HEK293 (cell line): ENCODE measurements at regions not wholly inside any gene's neighbourhood (a gene's known extent, or its start where the extent isn't known, plus 50 kb on each side); places are given as distances from the start of the nearest gene placed in this dataset.

Experiments
- CTCF ChIA-PET: fragments of 350-600 bp; formaldehyde crosslinking; extraction: SDS; loops from one replicate; lab custom pipeline; 2021; ENCODE audit warnings: antibody characterized with exemption; lab: Yijun Ruan, JAX
- POLR2A ChIA-PET: fragments of 300-600 bp; formaldehyde crosslinking; extraction: SDS; loops from one replicate; lab custom pipeline; 2020; ENCODE audit warnings: antibody characterized with exemption, inconsistent platforms; lab: Yijun Ruan, JAX
- H3K27ac ChIP-seq: fragments of 200-500 bp; sonication (Bioruptor generic); 2 replicates; pipeline ENCODE4 v1.5.1; 2014; ENCODE audit warnings: low read depth, low read length, control low read depth, inconsistent platforms; ENCODE audit errors: extremely low read depth
- H3K36me3 ChIP-seq, 2 experiments: fragments of 200-500 bp in 1 of 2; sonication (Bioruptor generic) in 1 of 2; 1 replicate in 1 of 2; 2 replicates in 1 of 2; pipeline ENCODE4 v1.5.1; 2014 to 2017; ENCODE audit warnings: inconsistent platforms in 2 of 2, low read length in 2 of 2; ENCODE audit not compliant: control insufficient read depth in 2 of 2, insufficient read depth in 1 of 2
- H3K4me1 ChIP-seq: fragments of 200-500 bp; sonication (Bioruptor generic); 2 replicates; pipeline ENCODE4 v1.5.1; 2014; ENCODE audit warnings: mild to moderate bottlenecking, low read length, inconsistent platforms; ENCODE audit not compliant: control insufficient read depth, insufficient read depth
- H3K4me3 ChIP-seq: 2 replicates; pipeline ENCODE4 v1.5.1; 2011; ENCODE audit warnings: low read depth, mild to moderate bottlenecking, control low read depth, low read length, moderate library complexity
- H3K9me3 ChIP-seq: fragments of 200-500 bp; sonication (Bioruptor generic); 2 replicates; pipeline ENCODE4 v1.5.1; 2014; ENCODE audit warnings: low read depth, low read length, inconsistent platforms; ENCODE audit not compliant: control insufficient read depth, insufficient read depth
- GLI4 ChIP-seq: fragments of 450-650 bp; formaldehyde crosslinking; IDR thresholded peaks from 2 replicates; pipeline ENCODE4 v1.5.1; 2016; ENCODE audit warnings: missing biosample characterization, missing genetic modification characterization
- ZBTB21 ChIP-seq: fragments of 450-650 bp; formaldehyde crosslinking; IDR thresholded peaks from 2 replicates; pipeline ENCODE4 v1.5.1; 2017; ENCODE audit warnings: missing biosample characterization, missing genetic modification characterization
- ZFP41 ChIP-seq: fragments of 450-650 bp; formaldehyde crosslinking; IDR thresholded peaks from 2 replicates; pipeline ENCODE4 v1.5.1; 2016; ENCODE audit warnings: missing biosample characterization, missing genetic modification characterization, borderline replicate concordance
- ZNF133 ChIP-seq: fragments of 450-650 bp; formaldehyde crosslinking; IDR thresholded peaks from 2 replicates; pipeline ENCODE4 v1.5.1; 2016; ENCODE audit warnings: missing biosample characterization, missing genetic modification characterization
- ZNF175 ChIP-seq: fragments of 450-650 bp; formaldehyde crosslinking; IDR thresholded peaks from 2 replicates; pipeline ENCODE4 v1.5.1; 2016; ENCODE audit warnings: missing biosample characterization, missing genetic modification characterization
- ZNF223 ChIP-seq: fragments of 450-650 bp; formaldehyde crosslinking; IDR thresholded peaks from 2 replicates; pipeline ENCODE4 v1.5.1; 2016; ENCODE audit warnings: missing biosample characterization, missing genetic modification characterization
- ZNF248 ChIP-seq: fragments of 450-650 bp; formaldehyde crosslinking; IDR thresholded peaks from 2 replicates; pipeline ENCODE4 v1.5.1; 2017; ENCODE audit warnings: missing biosample characterization, missing genetic modification characterization
- ZNF302 ChIP-seq: fragments of 450-650 bp; formaldehyde crosslinking; IDR thresholded peaks from 2 replicates; pipeline ENCODE4 v1.5.1; 2016; ENCODE audit warnings: missing biosample characterization, missing genetic modification characterization, low read depth
- ZNF529 ChIP-seq: fragments of 450-650 bp; formaldehyde crosslinking; IDR thresholded peaks from 2 replicates; pipeline ENCODE4 v1.5.1; 2017; ENCODE audit warnings: missing genetic modification characterization, missing biosample characterization; ENCODE audit not compliant: insufficient replicate concordance
- ZNF626 ChIP-seq: fragments of 450-650 bp; sonication (Bioruptor Pico); formaldehyde crosslinking; IDR thresholded peaks from 2 replicates; pipeline ENCODE4 v1.5.1; 2018; ENCODE audit warnings: missing biosample characterization, missing genetic modification characterization, inconsistent platforms
- ZNF670 ChIP-seq: fragments of 450-650 bp; formaldehyde crosslinking; IDR thresholded peaks from 2 replicates; pipeline ENCODE4 v1.5.1; 2016; ENCODE audit warnings: missing biosample characterization, missing genetic modification characterization, low read depth
- ZNF768 ChIP-seq: fragments of 450-650 bp; formaldehyde crosslinking; IDR thresholded peaks from 2 replicates; pipeline ENCODE4 v1.5.1; 2018; ENCODE audit warnings: missing biosample characterization, mild to moderate bottlenecking, missing genetic modification characterization
- TF ChIP-seq, protein P1 (sequence below): fragments of 450-650 bp; formaldehyde crosslinking; IDR thresholded peaks from 2 replicates; pipeline ENCODE4 v1.5.1; 2016; ENCODE audit warnings: missing biosample characterization, missing genetic modification characterization
- TF ChIP-seq, protein P2 (sequence below): fragments of 450-650 bp; formaldehyde crosslinking; IDR thresholded peaks from 2 replicates; pipeline ENCODE4 v1.5.1; 2016; ENCODE audit warnings: missing biosample characterization, missing genetic modification characterization
- TF ChIP-seq, protein P3 (sequence below): sonication (generic); formaldehyde crosslinking; IDR thresholded peaks from 2 replicates; pipeline ENCODE4 v1.8.1; 2022; ENCODE audit warnings: mild to moderate bottlenecking, moderate library complexity, missing genetic modification reagents
- TF ChIP-seq, protein P4 (sequence below): fragments of 450-650 bp; formaldehyde crosslinking; conservative IDR thresholded peaks from 2 replicates; pipeline ENCODE4 v1.5.1; 2016; ENCODE audit warnings: low read depth, missing biosample characterization, missing genetic modification characterization

DNA sequence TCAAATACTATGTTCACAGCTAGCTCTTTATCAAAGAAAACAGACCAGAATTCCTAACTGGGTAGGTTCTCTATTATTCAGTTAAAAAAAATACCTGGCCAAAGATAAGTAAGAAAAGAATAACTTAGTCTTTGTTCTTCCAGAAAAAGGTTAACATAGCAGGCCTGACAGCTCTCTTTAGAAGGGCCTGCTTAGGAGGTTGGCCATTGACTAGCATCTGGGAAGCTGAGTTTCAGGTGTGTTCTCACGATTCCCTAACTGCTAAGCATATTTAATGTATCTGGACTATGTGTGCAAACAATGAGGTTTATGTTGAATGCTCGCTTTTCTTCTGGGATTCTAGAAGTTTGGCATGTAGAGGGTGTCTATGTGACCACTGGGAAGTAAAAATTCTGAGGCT, 618.9 kb downstream of the HACE1 start (continued):
- TF ChIP-seq, protein P1, sequence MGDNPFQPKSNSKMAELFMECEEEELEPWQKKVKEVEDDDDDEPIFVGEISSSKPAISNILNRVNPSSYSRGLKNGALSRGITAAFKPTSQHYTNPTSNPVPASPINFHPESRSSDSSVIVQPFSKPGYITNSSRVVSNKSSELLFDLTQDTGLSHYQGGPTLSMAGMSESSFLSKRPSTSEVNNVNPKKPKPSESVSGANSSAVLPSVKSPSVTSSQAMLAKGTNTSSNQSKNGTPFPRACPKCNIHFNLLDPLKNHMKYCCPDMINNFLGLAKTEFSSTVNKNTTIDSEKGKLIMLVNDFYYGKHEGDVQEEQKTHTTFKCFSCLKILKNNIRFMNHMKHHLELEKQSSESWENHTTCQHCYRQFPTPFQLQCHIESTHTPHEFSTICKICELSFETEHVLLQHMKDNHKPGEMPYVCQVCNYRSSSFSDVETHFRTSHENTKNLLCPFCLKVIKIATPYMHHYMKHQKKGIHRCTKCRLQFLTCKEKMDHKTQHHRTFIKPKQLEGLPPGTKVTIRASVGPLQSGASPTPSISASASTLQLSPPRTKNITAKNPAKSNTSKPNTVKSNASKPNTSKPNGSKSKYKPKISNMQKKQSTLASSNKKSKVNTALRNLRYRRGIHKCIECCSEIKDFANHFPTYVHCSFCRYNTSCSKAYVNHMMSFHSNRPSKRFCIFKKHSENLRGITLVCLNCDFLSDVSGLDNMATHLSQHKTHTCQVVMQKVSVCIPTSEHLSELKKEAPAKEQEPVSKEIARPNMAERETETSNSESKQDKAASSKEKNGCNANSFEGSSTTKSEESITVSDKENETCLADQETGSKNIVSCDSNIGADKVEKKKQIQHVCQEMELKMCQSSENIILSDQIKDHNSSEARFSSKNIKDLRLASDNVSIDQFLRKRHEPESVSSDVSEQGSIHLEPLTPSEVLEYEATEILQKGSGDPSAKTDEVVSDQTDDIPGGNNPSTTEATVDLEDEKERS (tag by site-specific recombination): no peak
- TF ChIP-seq, protein P2, sequence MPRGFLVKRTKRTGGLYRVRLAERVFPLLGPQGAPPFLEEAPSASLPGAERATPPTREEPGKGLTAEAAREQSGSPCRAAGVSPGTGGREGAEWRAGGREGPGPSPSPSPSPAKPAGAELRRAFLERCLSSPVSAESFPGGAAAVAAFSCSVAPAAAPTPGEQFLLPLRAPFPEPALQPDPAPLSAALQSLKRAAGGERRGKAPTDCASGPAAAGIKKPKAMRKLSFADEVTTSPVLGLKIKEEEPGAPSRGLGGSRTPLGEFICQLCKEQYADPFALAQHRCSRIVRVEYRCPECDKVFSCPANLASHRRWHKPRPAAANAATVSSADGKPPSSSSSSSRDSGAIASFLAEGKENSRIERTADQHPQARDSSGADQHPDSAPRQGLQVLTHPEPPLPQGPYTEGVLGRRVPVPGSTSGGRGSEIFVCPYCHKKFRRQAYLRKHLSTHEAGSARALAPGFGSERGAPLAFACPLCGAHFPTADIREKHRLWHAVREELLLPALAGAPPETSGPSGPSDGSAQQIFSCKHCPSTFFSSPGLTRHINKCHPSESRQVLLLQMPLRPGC (tag by site-specific recombination): no peak
- TF ChIP-seq ZBTB21 (no peak), ZNF175 (tag by site-specific recombination) (no peak), ZNF248 (no peak), ZNF133 (tag by site-specific recombination) (no peak), ZNF768 (tag by site-specific recombination) (no peak)

DNA sequence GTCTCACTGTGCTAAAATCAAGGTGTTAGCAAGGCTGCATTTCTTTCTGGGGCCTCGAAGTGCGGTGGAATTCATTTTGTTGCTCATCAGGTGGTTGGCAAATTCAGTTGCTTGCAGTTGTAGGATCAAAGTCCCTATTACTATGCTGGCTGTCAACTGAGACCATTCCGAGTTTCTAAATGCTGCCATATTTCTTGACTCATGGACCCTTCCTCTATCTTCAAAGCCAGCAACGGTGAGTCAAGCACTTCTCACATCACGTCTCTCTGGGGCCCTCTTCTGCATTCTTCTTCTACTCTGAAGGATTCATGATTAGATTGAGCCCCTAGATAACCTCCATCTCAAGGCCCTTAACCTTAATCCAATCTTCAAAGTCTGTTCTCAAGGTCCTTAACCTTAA, 619.7 kb downstream of the HACE1 start:
- Histone ChIP-seq H3K4me1 (no peaks in the 10 kb centered on the region), H3K9me3 (no peaks in the 10 kb centered on the region), H3K36me3 (no peaks in the 10 kb centered on the region), H3K27ac (no peak overlapping the region), H3K4me3 (no peak overlapping the region)
- TF ChIP-seq ZNF626 (no peak), ZNF529 (tag by site-specific recombination) (no peak), ZFP41 (tag by site-specific recombination) (no peak)
- ChIA-PET CTCF (interaction anchor here (1.0 kb wide), 1 partner anchor 12 kb away, joined by 3 read pairs; no protein-coding TSS in a partner anchor), POLR2A (no interaction called here)

DNA sequence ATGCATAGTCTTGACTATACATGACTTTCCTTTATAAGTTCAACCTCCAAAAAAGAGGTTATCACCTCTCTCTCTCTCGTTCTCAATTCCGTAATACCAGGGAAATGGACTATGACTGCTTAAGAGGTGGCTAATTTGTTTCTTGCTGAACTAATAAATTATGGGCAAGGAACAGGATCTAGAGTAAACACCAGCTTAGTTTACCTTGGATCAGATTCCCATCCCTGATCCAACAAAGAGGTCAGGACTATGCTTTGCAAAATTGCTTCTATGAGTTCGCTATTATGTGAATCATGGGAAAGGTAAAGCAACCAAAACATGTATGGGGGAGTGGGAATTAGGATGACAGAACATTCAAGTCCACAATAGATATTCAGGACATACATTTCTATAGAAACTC, 630.7 kb downstream of the HACE1 start:
- no peaks in the 10 kb centered on the region for H3K9me3 ChIP-seq
- POLR2A ChIA-PET: no interaction called here

More for the DNA sequence above, 630.7 kb downstream of the HACE1 start:
- TF ChIP-seq ZNF302 (tag by site-specific recombination) (no peak), ZNF223 (tag by site-specific recombination) (no peak), ZNF670 (tag by site-specific recombination) (no peak), GLI4 (no peak)
- TF ChIP-seq, protein P3, sequence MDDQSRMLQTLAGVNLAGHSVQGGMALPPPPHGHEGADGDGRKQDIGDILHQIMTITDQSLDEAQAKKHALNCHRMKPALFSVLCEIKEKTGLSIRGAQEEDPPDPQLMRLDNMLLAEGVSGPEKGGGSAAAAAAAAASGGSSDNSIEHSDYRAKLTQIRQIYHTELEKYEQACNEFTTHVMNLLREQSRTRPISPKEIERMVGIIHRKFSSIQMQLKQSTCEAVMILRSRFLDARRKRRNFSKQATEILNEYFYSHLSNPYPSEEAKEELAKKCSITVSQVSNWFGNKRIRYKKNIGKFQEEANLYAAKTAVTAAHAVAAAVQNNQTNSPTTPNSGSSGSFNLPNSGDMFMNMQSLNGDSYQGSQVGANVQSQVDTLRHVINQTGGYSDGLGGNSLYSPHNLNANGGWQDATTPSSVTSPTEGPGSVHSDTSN: no peak
- TF ChIP-seq, protein P4, sequence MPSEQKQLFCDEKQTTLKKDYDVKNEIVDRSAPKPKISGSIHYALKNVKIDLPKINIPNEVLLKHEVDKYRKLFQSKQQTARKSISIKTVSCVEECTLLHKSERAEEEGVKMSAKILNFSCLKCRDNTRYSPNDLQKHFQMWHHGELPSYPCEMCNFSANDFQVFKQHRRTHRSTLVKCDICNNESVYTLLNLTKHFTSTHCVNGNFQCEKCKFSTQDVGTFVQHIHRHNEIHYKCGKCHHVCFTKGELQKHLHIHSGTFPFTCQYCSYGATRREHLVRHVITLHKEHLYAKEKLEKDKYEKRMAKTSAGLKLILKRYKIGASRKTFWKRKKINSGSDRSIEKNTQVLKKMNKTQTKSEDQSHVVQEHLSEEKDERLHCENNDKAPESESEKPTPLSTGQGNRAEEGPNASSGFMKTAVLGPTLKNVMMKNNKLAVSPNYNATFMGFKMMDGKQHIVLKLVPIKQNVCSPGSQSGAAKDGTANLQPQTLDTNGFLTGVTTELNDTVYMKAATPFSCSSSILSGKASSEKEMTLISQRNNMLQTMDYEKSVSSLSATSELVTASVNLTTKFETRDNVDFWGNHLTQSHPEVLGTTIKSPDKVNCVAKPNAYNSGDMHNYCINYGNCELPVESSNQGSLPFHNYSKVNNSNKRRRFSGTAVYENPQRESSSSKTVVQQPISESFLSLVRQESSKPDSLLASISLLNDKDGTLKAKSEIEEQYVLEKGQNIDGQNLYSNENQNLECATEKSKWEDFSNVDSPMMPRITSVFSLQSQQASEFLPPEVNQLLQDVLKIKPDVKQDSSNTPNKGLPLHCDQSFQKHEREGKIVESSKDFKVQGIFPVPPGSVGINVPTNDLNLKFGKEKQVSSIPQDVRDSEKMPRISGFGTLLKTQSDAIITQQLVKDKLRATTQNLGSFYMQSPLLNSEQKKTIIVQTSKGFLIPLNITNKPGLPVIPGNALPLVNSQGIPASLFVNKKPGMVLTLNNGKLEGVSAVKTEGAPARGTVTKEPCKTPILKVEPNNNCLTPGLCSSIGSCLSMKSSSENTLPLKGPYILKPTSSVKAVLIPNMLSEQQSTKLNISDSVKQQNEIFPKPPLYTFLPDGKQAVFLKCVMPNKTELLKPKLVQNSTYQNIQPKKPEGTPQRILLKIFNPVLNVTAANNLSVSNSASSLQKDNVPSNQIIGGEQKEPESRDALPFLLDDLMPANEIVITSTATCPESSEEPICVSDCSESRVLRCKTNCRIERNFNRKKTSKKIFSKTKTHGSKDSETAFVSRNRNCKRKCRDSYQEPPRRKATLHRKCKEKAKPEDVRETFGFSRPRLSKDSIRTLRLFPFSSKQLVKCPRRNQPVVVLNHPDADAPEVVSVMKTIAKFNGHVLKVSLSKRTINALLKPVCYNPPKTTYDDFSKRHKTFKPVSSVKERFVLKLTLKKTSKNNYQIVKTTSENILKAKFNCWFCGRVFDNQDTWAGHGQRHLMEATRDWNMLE: no peak
- TF ChIP-seq, all 188 proteins: peak for 0
- Histone ChIP-seq H3K27ac (no peak overlapping the region), H3K4me3 (no peak overlapping the region), H3K4me1 (peaks cover 3% of the 10 kb centered on the region; the same call in 1 of the 2 replicates), H3K36me3 (no peaks in the 10 kb centered on the region)
- CTCF ChIA-PET: interaction anchor here (0.6 kb wide), 1 partner anchor 12 kb away, joined by 3 read pairs; no protein-coding TSS in a partner anchor
